ENCODE measurements at regions not wholly inside any gene's neighbourhood (a gene's known extent, or its start where the extent isn't known, plus 50 kb on each side); places are given as distances from the start of the nearest gene placed in this dataset.

DNA sequence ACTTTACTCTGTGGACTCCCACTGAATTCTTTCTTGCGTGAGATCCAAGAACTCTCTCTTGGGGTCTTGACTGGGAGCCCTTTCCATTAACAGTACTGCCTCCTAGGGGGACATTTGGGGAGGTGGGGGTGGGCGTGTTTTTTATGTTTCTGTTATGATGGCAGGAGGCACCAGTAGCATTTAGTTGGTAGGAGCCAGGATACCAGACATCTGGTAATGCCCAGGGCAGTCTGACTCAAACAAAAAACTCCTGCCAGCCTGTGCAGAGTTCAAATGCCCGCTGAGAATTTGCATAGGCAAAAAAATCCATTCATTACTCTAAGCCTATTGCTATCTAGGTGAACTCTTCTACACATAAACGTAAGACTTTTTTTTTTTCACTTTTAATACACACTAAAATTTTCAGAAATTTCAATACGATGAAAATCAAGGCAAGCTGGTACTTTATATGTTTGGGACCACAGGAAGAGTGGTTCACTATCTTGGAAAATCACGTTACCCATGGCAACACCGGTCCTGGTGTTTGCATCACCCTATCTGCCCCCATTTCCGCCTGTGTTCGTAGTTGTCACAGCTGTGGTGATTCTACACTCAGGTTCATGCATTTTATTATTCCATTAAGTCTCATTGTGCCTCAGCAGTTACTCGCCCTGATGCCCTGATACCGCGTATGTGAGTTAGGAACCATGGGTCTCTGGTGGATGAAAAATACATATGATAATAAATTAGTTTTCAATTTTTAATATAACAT, 121.1 kb upstream of the XYLT1 start:
- intact Hi-C loops (cut with DNase I; ENCODE audit: low total_unique reads): no loop called here
- no peaks in the 10 kb centered on the region for H3K9me3 ChIP-seq
- no peaks in the 10 kb centered on the region for H3K4me1 ChIP-seq
- H3K36me3 ChIP-seq (ENCODE audit: low read depth, missing control alignments): no peaks in the 10 kb centered on the region
- no peak for DNase-seq
- no peaks in the 10 kb centered on the region for H3K27me3 ChIP-seq
- no peak overlapping the region for H3K4me3 ChIP-seq
- no peak overlapping the region for H3K27ac ChIP-seq
- 87 to 88% methylated on average over 12 of the region's 12 CpGs for WGBS, 2 donors
- TF ChIP-seq, protein P1, sequence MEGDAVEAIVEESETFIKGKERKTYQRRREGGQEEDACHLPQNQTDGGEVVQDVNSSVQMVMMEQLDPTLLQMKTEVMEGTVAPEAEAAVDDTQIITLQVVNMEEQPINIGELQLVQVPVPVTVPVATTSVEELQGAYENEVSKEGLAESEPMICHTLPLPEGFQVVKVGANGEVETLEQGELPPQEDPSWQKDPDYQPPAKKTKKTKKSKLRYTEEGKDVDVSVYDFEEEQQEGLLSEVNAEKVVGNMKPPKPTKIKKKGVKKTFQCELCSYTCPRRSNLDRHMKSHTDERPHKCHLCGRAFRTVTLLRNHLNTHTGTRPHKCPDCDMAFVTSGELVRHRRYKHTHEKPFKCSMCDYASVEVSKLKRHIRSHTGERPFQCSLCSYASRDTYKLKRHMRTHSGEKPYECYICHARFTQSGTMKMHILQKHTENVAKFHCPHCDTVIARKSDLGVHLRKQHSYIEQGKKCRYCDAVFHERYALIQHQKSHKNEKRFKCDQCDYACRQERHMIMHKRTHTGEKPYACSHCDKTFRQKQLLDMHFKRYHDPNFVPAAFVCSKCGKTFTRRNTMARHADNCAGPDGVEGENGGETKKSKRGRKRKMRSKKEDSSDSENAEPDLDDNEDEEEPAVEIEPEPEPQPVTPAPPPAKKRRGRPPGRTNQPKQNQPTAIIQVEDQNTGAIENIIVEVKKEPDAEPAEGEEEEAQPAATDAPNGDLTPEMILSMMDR (IDR thresholded peaks at IDR 0.05): no peak
- TF ChIP-seq POLR2A (IDR thresholded peaks at IDR 0.05): no peak

DNA sequence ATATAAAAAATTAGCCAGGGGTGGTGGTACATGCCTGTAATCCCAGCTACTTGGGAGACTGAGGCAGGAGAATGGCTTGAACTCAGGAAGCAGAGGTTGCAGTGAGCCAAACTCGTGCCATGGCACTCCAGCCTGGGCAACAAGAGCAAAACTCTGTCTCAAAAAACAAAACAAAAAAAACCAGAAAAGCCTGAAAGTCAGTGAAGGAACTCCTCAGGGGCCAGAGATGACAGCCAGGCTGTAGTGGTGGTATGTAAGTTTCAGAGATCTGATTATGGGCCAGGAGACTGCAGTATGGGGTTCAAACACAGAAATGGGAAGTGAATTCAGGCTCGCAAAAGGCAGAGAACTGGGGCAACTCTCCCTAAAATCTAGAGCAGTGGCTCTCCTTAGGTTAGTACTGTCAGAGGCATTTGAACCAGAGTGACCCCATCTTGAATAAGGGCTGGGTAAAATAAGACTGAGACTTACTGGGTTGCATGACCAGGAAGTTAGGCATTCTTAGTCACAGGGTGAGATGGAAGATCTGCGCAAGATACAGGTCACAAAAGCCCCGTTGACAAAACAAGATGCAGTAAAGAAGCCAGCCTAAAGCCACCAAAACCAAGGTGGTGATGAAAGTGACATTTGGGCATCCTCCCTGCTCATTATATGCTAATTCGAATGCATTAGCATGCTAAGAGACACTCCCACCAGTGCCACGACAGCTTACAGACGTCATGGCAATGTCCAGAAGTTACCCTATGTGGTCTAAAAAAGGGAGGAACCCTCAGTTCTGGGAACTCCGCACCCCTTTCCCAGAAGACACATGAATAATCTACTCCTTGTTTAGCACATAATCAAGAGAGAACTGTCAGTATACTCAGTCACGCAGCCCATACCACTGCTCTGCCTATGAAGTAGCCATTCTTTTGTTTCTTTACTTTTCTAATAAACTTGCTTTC, 120.2 kb upstream of the XYLT1 start:
- no peak overlapping the region for H3K27ac ChIP-seq
- 71 to 81% methylated on average over 9 of the region's 9 CpGs for WGBS, 2 donors
- H3K4me1 ChIP-seq: no peaks in the 10 kb centered on the region
- H3K4me3 ChIP-seq: no peak overlapping the region
- no peaks in the 10 kb centered on the region for H3K36me3 ChIP-seq (ENCODE audit: low read depth, missing control alignments)
- H3K9me3 ChIP-seq: no peaks in the 10 kb centered on the region
- intact Hi-C loops (cut with DNase I; ENCODE audit: low total_unique reads): no loop called here
- H3K27me3 ChIP-seq: no peaks in the 10 kb centered on the region
- DNase-seq: no peak
- TF ChIP-seq, protein P1 (IDR thresholded peaks at IDR 0.05): no peak
- no peak for TF ChIP-seq POLR2A (IDR thresholded peaks at IDR 0.05)

- TF ChIP-seq, protein P1 (IDR thresholded peaks at IDR 0.05): no peak
- no peak for TF ChIP-seq POLR2A (IDR thresholded peaks at IDR 0.05)
- no peaks in the 10 kb centered on the region for H3K4me1 ChIP-seq
- H3K27me3 ChIP-seq: no peaks in the 10 kb centered on the region
- no peak overlapping the region for H3K4me3 ChIP-seq
- WGBS, 2 donors: 85 to 86% methylated on average over 4 of the region's 4 CpGs
- intact Hi-C loops (cut with DNase I; ENCODE audit: low total_unique reads): no loop called here
- H3K9me3 ChIP-seq: no peaks in the 10 kb centered on the region
- no peaks in the 10 kb centered on the region for H3K36me3 ChIP-seq (ENCODE audit: low read depth, missing control alignments)
- DNase-seq: no peak
- no peak overlapping the region for H3K27ac ChIP-seq
Observed at GRCh38 chr16:17589898-17590297, 119.1 kb upstream of the XYLT1 start.

GRCh38 chr16:17585449-17586074, 114.8 kb upstream of the XYLT1 start:
- H3K27ac ChIP-seq: no peak overlapping the region
- H3K4me3 ChIP-seq: no peak overlapping the region
- 70 to 72% methylated on average over 3 of the region's 3 CpGs for WGBS, 2 donors
- H3K36me3 ChIP-seq (ENCODE audit: low read depth, missing control alignments): no peaks in the 10 kb centered on the region
- no peaks in the 10 kb centered on the region for H3K9me3 ChIP-seq
- H3K27me3 ChIP-seq: no peaks in the 10 kb centered on the region
- no peak for DNase-seq
- TF ChIP-seq POLR2A (IDR thresholded peaks at IDR 0.05): no peak
- TF ChIP-seq, protein P1 (IDR thresholded peaks at IDR 0.05): no peak
- intact Hi-C loops (cut with DNase I; ENCODE audit: low total_unique reads): no loop called here
- no peaks in the 10 kb centered on the region for H3K4me1 ChIP-seq
